GM18870 (cell line): ENCODE measurements at regions not wholly inside any gene's neighbourhood (a gene's known extent, or its start where the extent isn't known, plus 50 kb on each side); places are given as distances from the start of the nearest gene placed in this dataset.

ENCODE experiments used
- ATAC-seq: cut with Tn5 transposase; IDR thresholded peaks from one replicate; pipeline ENCODE4 v1.9.1; 2021; ENCODE audit warnings: moderate library complexity; ENCODE audit not compliant: unreplicated experiment

DNA sequence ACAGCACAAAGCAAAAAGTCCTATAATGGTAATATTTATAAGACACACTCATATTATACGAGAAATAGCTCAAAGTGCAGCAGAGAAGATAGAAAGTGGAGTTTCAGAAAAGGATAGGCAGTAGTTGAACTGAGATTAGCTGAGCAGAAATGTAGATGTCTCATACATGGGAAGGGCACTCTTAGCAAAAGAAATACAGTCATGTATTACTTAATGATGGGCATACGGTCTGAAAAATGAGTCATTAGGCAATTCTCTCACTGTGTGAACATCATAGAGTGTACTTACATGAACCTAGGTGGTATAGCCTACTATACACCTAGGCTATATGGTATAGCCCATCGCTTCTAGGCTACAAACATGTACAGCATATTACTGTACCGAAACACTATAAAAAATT is 671.3 kb downstream of the RPS29 start:
- no peak for ATAC-seq

DNA sequence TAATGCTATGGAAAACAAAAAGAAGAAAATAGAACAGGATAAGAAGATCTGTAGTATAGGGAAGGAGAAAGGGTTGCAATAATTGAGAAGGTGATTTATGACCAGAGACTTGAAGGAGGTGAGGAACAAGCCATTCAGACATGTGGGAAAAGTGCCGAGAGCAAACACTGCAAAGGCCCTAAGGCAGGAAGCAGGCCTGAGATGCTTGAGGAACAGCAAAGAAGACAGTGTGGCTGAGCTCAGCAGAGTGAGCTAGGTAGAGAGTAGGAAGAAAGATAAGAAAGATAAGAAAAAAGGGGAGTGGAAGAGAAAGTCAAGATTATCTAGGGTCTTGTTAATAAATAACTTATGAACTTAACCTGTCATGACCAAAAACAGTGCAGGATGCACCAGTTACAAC is 671.8 kb downstream of the RPS29 start:
- ATAC-seq: no peak

DNA sequence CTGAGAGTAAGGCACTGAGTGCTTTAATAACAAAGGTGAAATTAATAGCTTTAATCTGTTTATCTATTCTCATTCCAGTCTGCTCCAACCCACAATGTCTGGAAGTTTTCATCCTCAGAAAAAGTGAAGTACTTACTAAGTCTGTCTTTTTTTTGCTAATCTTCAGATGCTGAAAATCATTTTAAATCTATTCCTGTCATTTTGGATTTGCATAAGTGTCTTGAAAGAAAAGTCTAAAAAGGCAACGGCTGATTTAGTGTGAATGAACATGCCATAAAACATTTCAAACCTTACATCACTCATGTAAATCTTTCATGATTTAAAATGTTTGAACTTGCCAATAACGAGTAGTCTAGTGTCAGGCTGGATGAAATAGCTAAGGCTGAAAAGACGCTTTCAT is 685.6 kb downstream of the RPS29 start:
- no peak for ATAC-seq

DNA sequence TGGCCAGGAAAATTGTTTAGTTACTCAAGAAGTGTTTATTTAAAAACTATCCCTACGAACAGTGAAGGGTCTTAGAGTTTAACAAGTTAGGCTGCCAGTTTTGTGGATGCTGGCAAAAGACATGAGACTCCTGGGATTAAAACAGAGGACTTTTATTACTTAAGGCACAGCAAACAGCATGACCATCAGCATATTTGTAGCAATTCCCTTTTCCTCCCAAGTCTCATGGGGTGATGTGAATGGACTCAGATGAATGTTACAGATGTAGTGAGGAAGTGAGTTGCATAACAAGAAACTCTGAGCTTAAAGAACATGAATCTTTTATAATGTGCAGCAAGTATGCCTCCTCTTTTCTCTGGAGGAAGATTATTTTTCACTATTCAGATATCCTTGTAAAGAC is 695.8 kb downstream of the RPS29 start:
- no peak for ATAC-seq

DNA sequence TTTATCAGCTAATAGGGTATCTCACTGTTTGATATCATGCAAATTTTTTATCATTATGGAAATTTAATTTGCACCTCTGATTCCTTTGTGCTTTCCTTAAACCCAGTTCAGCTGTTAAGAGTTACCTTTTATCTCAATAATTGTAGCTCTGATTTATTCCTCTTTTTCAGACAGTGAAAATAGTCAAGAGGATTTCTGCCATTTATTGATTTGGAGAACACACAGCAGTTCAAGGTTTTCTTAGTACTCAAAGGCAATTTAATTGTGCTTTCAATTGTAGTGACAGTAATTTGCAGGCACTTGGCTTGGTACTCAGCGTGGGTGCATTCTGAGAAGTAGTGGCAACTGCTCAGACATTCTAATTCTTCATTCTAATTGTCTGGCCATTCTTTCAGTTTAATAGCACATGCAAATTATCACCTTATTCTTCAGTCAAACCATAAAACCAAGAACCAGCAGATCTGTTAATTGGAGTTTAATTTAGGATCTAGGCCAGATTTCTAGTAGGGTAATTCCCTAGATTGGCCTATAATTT is 709.3 kb downstream of the RPS29 start:
- ATAC-seq: no peak

DNA sequence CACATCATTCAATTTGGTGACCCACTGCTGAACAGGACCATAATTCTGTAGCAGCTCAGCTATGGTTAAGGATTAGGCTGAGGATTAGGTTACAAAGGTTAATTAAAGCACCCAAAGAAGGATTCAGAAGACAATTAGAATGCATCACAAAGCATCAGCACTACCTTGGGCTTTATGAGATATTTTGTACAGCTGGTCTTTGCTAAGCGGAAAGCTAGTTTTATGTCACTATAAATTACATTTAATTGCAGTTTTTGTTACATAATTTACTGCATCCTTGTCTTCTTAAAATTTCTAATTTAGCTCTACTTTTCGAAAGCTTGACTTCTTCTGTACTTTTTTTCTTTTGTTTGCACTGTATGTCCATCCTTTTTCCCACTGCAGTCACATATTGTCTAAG is 711.5 kb downstream of the RPS29 start:
- no peak for ATAC-seq

DNA sequence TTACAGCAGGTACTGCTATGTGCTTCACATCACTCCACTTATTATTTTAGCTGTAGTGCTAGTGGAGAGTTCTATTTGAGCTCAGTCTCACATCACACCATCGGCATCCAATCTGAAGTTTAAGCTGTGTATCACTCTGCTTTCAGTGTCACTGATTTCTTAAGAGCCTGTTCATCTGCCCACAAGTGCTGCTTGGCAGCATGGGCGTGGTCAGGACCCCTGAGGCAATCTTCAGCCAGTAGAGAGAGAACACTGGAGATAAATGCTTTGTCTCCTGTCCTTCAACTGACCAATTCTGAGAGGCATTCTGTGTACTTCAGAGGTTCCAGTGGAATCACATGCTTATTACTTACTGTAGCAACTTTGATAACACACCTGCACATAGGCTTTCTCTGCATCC is 728.8 kb downstream of the RPS29 start:
- no peak for ATAC-seq

DNA sequence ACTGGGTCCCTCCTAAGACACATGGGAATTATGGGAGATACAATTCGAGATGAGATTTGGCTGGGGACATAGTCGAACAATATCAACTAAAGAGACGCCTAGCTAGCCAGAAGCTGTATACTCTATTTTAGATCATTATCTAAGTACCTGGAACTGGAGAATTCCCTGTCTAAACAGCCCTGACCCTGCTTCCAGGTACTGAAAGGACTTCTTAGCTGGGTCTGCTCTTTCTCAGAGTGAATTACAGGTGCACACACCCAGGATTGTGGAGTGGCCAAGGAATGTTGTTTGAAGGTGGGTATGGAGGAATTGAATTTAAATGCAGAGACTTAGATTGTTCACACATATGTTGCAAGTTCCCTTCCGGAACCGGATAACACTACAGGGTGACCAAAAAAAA is 733.0 kb downstream of the RPS29 start:
- no peak for ATAC-seq

DNA sequence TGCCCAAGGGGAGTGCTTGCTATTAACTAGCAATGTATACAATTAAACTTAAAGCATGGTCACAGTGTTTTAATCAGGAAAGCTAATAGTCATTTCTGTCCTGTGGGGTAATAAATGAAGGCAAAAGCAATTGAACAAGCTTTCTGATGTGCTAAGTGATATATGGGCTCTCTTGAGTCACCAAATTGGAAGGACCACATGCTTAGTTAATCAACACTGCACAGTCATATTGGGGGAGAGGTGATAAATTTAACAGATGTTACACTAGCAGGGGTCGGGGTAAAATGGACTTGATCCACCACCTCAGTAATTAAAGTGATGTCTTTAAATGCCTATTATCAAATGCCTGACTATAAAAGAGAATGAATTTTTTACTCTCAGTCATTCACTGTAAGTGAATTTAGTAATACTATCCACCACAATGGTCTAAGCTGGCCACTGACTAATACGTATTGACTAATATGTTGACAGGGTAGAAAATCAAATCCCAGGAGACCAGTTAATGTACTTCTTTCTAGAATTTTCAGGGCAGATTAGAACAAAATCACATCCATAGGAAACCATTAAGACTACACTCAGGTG is 736.3 kb downstream of the RPS29 start:
- ATAC-seq: no peak

DNA sequence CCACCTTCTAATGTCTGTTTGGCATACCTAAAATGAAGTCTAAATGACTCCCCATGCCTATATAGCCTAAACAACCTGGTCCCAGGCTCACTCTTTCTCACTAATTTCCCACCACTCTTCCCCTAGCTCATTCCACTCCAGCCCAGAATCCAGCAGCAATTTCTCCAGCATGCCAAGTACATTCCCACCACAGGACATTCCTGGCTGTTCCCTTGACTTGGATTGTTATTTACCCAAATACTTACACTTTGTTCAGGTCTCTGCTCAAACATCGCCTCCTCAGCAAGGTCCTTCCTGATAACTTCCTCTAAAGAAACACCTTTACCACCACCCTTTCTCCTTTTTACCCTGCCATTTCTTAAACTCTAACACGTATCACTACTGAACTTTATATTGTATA is 743.4 kb downstream of the RPS29 start:
- no peak for ATAC-seq

DNA sequence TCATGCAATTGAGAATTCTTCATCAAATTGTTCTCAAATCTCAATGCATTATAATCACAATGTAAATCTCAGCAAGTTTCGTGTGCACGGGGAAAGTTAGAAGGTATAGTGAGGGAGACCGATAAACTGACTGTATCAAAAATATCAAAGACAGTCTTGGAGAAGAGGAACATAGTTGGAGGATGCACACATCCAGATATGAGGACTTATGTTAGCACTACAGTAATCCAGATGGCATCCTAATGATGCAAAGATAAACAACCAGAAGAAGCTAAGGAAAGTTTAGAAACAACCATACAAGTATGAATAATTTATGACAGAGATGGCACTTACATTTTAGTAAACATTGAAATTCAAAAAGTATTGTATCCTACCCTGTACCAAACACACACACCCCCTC is 760.1 kb downstream of the RPS29 start:
- ATAC-seq: no peak

DNA sequence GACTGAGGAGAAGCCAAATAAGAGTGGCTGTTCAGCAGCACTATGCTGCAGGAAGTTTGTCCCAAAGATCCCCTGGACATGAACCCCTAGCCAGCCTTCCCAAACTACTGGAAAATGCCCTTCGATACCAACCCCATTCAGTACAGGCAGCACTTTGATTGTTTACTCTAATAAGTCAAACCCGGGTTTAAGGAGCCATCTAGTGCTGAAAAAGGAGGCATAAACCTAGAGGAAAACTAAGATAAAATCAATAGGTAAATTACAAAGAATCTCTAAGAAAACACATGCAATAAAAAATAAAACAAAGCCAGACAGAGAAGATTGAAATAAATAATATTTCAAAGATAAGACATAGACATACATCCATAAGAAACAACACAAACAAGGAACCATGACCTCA is 771.6 kb downstream of the RPS29 start:
- no peak for ATAC-seq

DNA sequence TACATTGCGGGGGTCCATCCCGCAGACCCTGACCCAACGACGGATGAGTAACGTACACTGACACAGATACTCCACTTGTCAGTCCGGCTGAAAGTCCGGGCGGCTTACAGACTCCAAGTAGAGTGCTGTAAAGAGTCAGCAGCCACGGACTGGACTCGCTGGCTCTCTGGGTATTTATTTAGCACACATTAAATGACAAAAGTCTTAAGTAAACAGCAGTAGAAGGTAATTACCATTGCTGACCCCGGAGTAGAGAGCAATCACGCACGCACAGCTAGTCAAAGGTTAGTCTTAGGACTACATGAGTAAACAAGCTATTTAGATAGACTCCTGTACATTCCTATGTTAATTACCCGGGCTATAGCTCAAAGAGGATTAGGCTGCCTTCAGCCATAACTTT is 780.9 kb downstream of the RPS29 start:
- ATAC-seq: no peak

DNA sequence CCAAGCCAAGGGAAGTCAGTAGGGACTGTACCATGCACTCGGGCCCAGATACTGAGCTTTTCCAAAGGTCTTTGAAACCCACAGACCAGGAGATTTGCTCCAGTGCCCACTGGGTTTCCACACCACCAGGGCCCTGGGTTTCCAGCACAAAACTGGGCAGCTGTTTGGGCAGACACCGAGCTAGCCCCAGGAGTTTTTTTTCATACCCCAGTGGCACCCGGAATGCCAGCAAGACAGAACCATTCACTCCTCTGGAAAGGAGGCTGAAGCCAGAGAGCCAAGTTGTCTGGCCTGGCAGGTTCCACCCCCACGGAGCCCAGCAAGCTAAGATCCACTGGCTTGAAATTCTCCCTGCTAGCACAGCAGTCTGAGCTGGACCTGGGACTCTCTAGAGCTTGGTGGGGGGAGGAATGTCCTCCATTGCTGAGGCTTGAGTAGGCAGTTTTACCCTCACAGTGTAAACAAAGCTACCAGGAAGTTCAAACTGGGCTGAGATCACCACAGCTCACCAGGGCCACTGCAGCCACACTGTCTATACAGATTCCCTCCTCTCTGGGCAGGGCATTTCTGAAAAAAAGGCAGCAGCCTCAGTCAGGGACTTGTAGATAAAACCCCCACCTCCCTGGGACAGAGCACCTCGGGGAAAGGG is 793.7 kb downstream of the RPS29 start:
- ATAC-seq: no peak

DNA sequence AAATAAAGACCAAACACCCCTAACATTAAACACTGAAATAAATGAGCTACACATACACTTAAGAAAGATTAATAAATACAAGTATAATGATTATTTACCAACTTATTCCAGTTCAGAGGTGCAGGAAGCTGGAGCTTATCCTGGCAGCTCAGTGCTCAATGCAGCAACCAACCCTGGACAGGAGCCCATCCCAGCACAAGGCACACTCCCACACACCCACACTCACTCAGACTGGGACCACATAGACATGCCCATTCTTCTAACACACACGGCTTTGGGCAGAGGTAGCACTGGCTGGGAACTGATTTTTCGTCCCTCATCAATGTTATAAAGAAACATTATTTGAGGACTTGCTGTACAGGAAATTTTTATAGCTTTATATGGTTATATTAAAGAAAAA is 797.4 kb downstream of the RPS29 start:
- no peak for ATAC-seq

DNA sequence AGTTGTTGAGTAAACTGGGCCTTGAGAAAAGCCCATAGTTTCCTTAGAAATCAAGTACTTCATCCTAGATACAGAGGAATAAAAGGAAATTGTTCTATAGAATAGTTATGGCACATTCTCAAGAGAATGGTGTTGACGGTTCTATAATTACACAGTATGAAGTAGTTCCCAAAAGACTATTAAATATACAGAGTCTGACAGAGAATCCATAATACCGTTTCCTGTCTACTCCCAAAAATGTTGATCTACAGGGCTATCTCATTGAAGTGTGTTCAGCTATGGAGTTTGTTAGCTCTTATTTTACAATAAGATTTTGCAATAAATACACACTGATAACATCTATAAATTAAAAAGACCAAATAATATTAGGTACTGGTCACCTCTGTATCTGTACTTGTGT is 799.7 kb downstream of the RPS29 start:
- no peak for ATAC-seq

DNA sequence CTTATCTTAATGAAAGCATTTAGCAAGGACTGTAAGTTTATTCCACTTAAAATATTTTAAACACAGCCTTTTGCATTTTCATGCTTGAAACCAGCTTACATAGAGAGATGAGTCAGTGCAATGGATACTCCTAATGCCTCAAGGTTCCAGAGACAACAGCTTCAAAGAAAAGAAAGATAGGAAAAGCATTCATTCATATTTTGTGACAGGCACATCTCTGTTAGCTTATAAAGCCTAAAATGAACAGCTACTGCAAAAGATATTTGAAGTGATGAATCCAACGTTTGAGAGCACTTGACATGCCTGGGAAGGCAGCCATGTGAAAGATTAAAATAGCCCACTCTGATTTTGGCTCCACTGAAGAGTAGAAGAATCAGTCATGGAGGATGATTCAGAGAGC is 814.5 kb downstream of the RPS29 start:
- no peak for ATAC-seq

DNA sequence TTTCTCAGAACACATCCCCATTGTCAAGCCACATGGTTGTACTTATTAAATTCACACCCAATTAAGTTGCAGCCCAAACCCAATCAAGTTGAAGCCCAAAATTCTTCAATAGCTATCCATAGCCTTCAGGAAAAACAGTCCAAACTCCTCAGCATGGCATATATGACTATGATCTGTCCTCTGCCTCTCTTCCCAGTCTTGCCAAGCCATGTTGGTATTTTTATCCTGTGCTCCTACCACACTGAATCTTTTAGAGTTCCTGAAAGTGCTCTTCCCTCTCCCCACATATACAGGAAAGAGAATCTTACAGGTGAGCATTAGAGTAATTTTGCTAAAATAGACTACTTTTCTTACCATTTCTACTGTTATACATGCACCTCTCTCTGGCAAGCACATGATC is 834.9 kb downstream of the RPS29 start:
- ATAC-seq: no peak

DNA sequence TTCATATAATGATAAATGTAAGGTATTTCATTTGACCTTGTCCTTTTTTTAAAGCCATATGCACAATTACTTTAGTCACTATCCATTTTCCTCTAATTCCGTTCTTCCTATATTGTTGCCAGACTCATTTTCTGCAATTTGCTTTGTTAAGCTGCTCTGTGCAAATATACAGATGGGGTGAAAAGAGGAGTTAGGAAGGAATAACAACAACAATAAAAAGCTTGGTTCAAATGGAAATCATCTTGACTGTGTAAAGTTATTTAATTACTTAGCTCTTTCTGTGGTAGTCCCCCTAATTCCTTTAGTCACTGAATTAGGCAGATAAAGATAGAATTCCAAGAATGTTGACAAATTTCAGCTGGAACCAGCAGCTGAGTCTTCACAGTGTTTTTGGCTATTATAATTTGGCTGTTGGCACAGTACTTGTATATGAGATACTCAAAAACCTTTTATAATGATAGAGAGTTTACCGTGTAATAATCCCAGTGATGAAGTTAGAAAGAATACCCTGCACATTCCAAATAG is 838.0 kb downstream of the RPS29 start:
- ATAC-seq: no peak

DNA sequence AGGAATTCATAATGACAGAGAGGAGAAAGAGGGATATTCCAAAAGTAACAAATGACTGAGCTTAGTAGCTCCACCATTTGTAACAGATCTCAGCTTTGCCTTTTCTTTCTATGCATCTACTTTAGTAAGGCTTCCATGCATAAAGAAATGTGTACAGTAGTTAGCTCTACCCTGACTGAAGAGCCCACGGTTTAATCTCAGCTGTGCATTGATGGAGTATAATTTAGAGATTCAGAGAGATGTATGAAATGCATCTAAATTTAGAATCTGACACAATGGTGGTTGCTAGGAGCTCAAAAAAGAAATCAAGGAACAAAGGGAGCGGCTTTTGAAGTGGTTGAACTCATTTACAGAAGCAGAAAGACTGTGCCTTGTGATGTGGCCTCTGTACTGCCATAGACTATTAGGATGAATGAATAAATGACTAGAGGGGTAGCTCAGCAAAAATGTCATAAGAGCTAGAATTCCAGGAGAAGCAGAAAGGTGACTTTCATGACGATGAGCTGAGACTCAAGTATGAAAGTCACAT is 838.6 kb downstream of the RPS29 start:
- no peak for ATAC-seq

DNA sequence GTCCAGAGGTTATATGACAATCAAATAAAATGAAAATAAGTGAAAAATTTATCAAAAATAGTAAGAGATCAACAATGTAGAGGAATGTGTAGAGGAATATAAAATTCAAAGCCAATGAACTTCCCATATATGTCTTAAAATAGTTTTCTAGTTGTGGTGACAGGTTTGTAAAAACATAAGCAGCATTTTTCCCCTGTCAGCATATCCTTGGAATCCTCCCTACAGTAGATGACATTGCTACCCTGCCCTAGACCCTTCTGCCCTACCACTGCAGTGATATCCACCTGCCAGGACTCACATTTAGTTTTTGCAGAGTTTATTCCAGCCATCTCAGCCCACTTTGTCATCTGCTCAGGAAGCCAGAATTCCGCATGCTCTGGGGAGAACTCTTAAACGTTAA is 842.0 kb downstream of the RPS29 start:
- ATAC-seq: no peak

DNA sequence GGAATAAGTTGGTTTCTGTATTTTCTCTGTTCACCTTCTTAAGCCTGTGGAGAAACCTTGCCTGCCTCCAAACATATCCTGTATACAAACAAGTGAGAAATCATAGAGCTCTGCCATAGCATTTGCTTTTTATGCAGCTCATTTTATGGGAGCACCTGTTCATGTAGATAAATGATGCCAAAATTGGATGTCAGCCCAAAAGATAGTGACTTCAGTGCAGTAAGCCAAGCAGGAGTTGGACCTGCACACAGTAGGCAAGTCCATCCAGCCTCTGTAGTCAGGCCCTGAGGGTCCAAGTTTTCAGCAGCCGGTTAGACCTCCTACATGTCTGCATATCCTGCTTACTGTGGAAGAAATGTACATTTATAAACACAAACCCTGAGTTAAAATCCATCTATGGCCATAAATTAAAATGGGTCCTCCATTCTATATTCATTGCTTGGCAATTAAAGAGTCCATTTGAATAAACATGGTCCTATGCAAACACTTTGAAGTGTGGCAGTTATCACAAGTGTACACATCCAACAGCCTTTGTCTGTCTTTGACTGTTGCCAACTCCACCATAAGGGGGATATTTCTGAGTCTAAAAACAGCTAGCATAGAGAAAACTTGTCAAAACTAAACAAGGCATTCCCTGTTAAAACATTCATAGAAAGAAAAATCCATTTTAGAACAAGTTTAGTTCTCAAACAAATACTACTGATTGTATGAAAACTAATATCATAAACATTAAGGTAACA is 847.8 kb downstream of the RPS29 start:
- ATAC-seq: no peak
